ENCODE measurements at regions not wholly inside any gene's neighbourhood (a gene's known extent, or its start where the extent isn't known, plus 50 kb on each side); places are given as distances from the start of the nearest gene placed in this dataset.

DNA sequence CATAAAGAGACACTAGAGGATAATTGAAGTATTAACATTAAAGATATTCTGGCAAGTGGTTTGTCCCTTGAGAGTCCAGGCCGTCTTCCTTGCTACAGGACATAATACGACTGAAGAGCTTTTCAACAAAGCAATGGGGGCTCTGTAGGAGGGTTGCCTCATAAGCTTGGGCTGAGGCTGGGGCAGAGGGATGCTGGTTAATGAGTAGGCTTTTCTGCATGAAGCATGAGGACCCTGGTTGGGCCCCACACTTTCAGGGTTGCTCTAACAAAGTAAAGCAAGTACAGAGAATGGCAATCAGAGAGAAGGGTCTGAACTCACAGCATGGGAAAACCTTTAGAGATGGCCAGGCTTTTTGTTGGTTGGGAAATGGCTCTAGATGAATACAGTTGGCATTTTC, 281.3 kb downstream of the IDS start:
- no peaks in the 10 kb centered on the region for H3K27me3 ChIP-seq (ENCODE audit: low read depth, low read length)
- H3K27ac ChIP-seq (ENCODE audit: low read length) = no peak overlapping the region
- no peaks in the 10 kb centered on the region for H3K36me3 ChIP-seq (replicated peaks; ENCODE audit: low read depth, low read length)
- no peak overlapping the region for H3K9ac ChIP-seq (ENCODE audit: low read length)
- no peak overlapping the region for H2AFZ ChIP-seq (ENCODE audit: low read depth, low read length)
- no peaks in the 10 kb centered on the region for H3K79me2 ChIP-seq (ENCODE audit: low read length)
- H3K4me2 ChIP-seq (ENCODE audit: low read length) = no peak overlapping the region
- H3K9me3 ChIP-seq (ENCODE audit: insufficient read depth, low read length) = no peaks in the 10 kb centered on the region
- H3K4me3 ChIP-seq (ENCODE audit: low read length) = no peak overlapping the region
- H3K4me1 ChIP-seq (ENCODE audit: low read length) = no peaks in the 10 kb centered on the region
- TF ChIP-seq CTCF (IDR thresholded peaks at IDR 0.05; ENCODE audit: low read depth, low read length) = no peak
- no peak for TF ChIP-seq EZH2phosphoT487 (IDR thresholded peaks at IDR 0.05; ENCODE audit: low read depth)
- no peaks in the 10 kb centered on the region for H4K20me1 ChIP-seq (ENCODE audit: insufficient read depth, low read length)

GRCh38 chrX:149222040-149222439, 283.1 kb downstream of the IDS start:
- no peaks in the 10 kb centered on the region for H3K4me1 ChIP-seq (ENCODE audit: low read length)
- no peak overlapping the region for H3K4me3 ChIP-seq (ENCODE audit: low read length)
- TF ChIP-seq CTCF (IDR thresholded peaks at IDR 0.05; ENCODE audit: low read depth, low read length) (no peak), EZH2phosphoT487 (IDR thresholded peaks at IDR 0.05; ENCODE audit: low read depth) (no peak)
- H4K20me1 ChIP-seq (ENCODE audit: insufficient read depth, low read length) = no peaks in the 10 kb centered on the region
- no peaks in the 10 kb centered on the region for H3K27me3 ChIP-seq (ENCODE audit: low read depth, low read length)
- no peaks in the 10 kb centered on the region for H3K9me3 ChIP-seq (ENCODE audit: insufficient read depth, low read length)
- H3K79me2 ChIP-seq (ENCODE audit: low read length) = no peaks in the 10 kb centered on the region
- H2AFZ ChIP-seq (ENCODE audit: low read depth, low read length) = no peak overlapping the region
- no peak overlapping the region for H3K4me2 ChIP-seq (ENCODE audit: low read length)
- H3K9ac ChIP-seq (ENCODE audit: low read length) = no peak overlapping the region
- no peaks in the 10 kb centered on the region for H3K36me3 ChIP-seq (replicated peaks; ENCODE audit: low read depth, low read length)
- no peak overlapping the region for H3K27ac ChIP-seq (ENCODE audit: low read length)

GRCh38 chrX:149221230-149221629, 283.9 kb downstream of the IDS start:
- Histone ChIP-seq H2AFZ (ENCODE audit: low read depth, low read length) (no peak overlapping the region), H3K9me3 (ENCODE audit: insufficient read depth, low read length) (no peaks in the 10 kb centered on the region), H3K27me3 (ENCODE audit: low read depth, low read length) (no peaks in the 10 kb centered on the region), H3K79me2 (ENCODE audit: low read length) (no peaks in the 10 kb centered on the region), H3K4me1 (ENCODE audit: low read length) (no peaks in the 10 kb centered on the region), H3K4me3 (ENCODE audit: low read length) (no peak overlapping the region), H3K9ac (ENCODE audit: low read length) (no peak overlapping the region), H3K4me2 (ENCODE audit: low read length) (no peak overlapping the region), H3K36me3 (replicated peaks; ENCODE audit: low read depth, low read length) (no peaks in the 10 kb centered on the region), H3K27ac (ENCODE audit: low read length) (no peak overlapping the region), H4K20me1 (ENCODE audit: insufficient read depth, low read length) (no peaks in the 10 kb centered on the region)
- TF ChIP-seq CTCF (IDR thresholded peaks at IDR 0.05; ENCODE audit: low read depth, low read length) = no peak
- TF ChIP-seq EZH2phosphoT487 (IDR thresholded peaks at IDR 0.05; ENCODE audit: low read depth) = no peak

DNA sequence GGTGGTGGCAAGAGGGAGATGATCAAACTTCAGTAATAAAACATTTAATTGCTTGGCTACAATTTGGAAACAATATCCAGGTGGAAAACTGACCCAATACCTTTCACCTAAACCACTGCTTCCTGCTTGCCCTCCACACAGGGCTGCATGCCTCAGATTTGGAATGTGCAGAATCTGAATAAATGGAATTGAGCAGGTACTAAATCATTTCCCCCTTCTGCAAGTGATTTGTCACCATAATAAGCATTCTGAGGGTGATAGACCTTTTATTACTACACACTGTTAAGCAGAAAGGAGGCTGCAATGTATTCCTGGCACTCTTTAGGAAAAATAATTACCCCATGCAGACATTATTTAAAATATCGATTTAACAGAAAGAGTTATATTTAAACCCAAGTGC, 291.8 kb downstream of the IDS start:
- Histone ChIP-seq H3K9me3 (ENCODE audit: insufficient read depth, low read length) (no peaks in the 10 kb centered on the region), H4K20me1 (ENCODE audit: insufficient read depth, low read length) (no peaks in the 10 kb centered on the region), H3K27me3 (ENCODE audit: low read depth, low read length) (no peaks in the 10 kb centered on the region), H3K36me3 (replicated peaks; ENCODE audit: low read depth, low read length) (no peaks in the 10 kb centered on the region), H3K4me3 (ENCODE audit: low read length) (no peak overlapping the region), H3K79me2 (ENCODE audit: low read length) (no peaks in the 10 kb centered on the region), H3K4me2 (ENCODE audit: low read length) (no peak overlapping the region), H3K9ac (ENCODE audit: low read length) (no peak overlapping the region), H3K4me1 (ENCODE audit: low read length) (no peaks in the 10 kb centered on the region), H2AFZ (ENCODE audit: low read depth, low read length) (no peak overlapping the region), H3K27ac (ENCODE audit: low read length) (no peak overlapping the region)
- no peak for TF ChIP-seq EZH2phosphoT487 (IDR thresholded peaks at IDR 0.05; ENCODE audit: low read depth)
- TF ChIP-seq CTCF (IDR thresholded peaks at IDR 0.05; ENCODE audit: low read depth, low read length) = no peak
